ENCODE measurements at regions not wholly inside any gene's neighbourhood (a gene's known extent, or its start where the extent isn't known, plus 50 kb on each side); places are given as distances from the start of the nearest gene placed in this dataset.

DNA sequence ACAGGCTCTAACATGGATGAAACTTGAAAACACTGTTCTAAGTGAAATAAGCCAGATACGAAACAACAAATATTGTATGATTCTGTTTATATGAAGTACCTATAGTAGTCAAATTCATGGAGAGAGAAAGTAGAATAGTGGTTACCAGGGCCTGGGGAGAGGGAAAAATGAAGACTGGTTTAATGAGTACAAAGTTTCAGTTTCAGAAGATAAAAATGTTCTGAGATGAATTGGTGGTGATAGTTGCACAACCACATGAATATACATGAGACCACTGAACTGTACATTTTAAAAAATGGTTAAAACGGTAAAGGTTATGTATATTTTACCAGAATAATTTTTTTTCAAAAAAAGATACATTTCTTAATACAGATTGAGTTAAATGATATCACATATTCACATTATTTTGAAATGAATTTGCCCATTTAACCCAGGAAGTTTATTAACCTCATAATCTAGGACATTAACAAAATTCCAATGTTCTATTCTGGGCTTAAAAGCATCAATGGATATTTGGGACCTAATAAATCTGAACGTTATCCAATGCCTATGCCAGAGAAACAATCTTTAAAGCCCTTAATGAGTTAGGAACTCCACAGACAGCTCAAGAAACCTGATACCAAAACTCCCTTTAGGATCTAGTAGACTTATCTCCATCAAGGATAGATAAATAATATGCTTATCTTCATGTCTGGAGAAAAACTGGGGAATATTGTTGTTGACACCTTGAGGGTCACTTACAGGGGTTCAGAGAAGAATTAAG is 521.3 kb downstream of the EFNA5 start:
- ChIA-PET POLR2A (no interaction called here), CTCF (no interaction called here)
- Mint-ChIP-seq H3K4me1 (ENCODE audit: low read depth) (no peaks in the 10 kb centered on the region), H3K36me3 (no peaks in the 10 kb centered on the region), H3K27ac (no peak overlapping the region), H3K4me3 (no peak overlapping the region), H3K9me3 (no peaks in the 10 kb centered on the region), H3K27me3 (no peaks in the 10 kb centered on the region)
- intact Hi-C loops (cut with micrococcal nuclease): no loop called here
- DNase-seq: no peak

DNA sequence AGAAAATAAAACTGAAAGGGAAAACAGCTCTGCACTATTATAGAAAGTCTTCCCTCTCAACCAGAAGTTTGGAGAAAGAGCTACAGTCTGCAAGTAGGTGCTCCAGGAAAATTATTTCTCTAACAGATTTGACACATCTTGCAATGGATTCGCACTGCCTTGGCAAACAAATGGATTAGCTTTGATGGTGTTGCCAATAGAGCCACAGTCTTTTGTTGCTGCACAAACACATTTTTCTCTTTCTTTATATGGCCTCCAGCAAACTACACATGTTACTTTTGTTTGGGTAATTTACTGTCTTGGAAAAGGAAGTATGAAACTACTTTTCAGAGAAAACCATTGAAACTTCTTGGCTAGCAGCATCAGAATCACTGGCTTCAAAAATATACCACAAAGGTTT is 523.1 kb downstream of the EFNA5 start:
- POLR2A ChIA-PET: no interaction called here
- intact Hi-C loops (cut with micrococcal nuclease): no loop called here
- Mint-ChIP-seq H3K9me3 (no peaks in the 10 kb centered on the region), H3K27ac (no peak overlapping the region), H3K4me1 (ENCODE audit: low read depth) (no peaks in the 10 kb centered on the region), H3K27me3 (no peaks in the 10 kb centered on the region), H3K4me3 (no peak overlapping the region), H3K36me3 (no peaks in the 10 kb centered on the region)
- CTCF ChIA-PET: no interaction called here
- no peak for DNase-seq

DNA sequence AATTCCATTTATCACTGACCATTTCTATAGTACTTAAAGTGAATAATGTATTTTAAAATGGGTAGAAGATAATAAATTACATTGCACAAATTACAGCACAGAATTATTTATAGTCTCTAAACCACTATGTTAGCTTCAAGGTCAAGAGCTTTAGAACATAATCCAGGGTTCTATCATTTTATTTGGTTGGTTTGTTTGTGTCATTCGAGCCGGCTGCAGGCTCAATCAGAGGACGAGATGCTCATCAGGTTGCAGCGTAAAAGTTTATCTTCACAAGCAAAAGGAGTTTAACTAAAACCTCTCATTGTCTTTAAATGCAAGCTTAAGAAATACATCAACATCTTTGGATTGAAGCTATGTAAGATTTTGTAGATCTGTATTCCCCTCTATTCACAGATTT is 523.8 kb downstream of the EFNA5 start:
- CTCF ChIA-PET: no interaction called here
- intact Hi-C loops (cut with micrococcal nuclease): no loop called here

DNA sequence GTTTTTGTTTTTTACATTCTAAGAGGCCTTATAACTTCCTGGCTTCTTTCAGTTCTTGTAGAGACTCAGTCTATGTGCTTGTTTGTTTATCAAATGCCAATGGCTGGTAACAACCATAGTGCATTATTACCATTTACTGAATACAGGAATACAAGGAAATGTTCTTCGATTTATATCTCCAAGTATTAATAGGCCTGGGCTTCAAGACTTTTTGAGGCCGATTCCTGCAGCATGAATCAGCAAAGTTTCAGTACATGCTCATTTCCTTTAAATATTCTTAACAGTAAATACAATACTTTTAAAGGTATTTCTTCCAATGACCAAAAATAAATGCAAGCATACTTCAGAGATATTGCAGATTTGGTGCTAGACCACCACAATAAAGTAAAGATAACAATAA is 535.3 kb downstream of the EFNA5 start:
- no peak overlapping the region for H3K4me3 Mint-ChIP-seq
- no peaks in the 10 kb centered on the region for H3K36me3 Mint-ChIP-seq
- no peak for DNase-seq
- intact Hi-C loops (cut with micrococcal nuclease): no loop called here
- ChIA-PET POLR2A (no interaction called here), CTCF (no interaction called here)
- H3K27me3 Mint-ChIP-seq: no peaks in the 10 kb centered on the region
- no peak overlapping the region for H3K27ac Mint-ChIP-seq
- no peaks in the 10 kb centered on the region for H3K4me1 Mint-ChIP-seq (ENCODE audit: low read depth)
- peaks cover 8% of the 10 kb centered on the region for H3K9me3 Mint-ChIP-seq

More for the DNA sequence above, 523.8 kb downstream of the EFNA5 start:
- H3K36me3 Mint-ChIP-seq: no peaks in the 10 kb centered on the region
- POLR2A ChIA-PET: no interaction called here
- DNase-seq: no peak
- no peak overlapping the region for H3K27ac Mint-ChIP-seq
- H3K4me3 Mint-ChIP-seq: no peak overlapping the region
- H3K27me3 Mint-ChIP-seq: no peaks in the 10 kb centered on the region
- H3K9me3 Mint-ChIP-seq: no peaks in the 10 kb centered on the region
- no peaks in the 10 kb centered on the region for H3K4me1 Mint-ChIP-seq (ENCODE audit: low read depth)

DNA sequence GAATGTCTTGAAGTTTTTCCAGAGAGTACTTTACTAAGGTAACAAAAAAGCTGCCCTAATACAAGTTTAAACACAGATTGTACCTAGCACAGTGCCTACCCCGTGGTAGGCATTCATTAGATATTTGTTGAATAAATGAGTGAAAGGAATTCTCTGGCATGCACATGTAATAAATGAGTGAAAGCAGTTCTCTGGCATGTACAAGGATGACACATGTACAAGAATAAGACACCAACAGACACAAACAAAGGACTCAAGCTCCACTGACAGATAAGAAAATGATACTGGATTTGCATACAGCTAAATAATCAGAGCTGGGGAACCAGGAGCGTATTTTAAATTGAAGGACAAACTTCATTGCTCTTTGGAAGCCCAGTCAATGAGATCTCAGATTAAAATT is 535.8 kb downstream of the EFNA5 start:
- intact Hi-C loops (cut with micrococcal nuclease): no loop called here
- no peaks in the 10 kb centered on the region for H3K36me3 Mint-ChIP-seq
- no peak overlapping the region for H3K27ac Mint-ChIP-seq
- H3K4me1 Mint-ChIP-seq (ENCODE audit: low read depth): no peaks in the 10 kb centered on the region
- no peak overlapping the region for H3K4me3 Mint-ChIP-seq
- peaks cover 5% of the 10 kb centered on the region for H3K9me3 Mint-ChIP-seq
- no peak for DNase-seq
- no peaks in the 10 kb centered on the region for H3K27me3 Mint-ChIP-seq
- ChIA-PET CTCF (no interaction called here), POLR2A (no interaction called here)

DNA sequence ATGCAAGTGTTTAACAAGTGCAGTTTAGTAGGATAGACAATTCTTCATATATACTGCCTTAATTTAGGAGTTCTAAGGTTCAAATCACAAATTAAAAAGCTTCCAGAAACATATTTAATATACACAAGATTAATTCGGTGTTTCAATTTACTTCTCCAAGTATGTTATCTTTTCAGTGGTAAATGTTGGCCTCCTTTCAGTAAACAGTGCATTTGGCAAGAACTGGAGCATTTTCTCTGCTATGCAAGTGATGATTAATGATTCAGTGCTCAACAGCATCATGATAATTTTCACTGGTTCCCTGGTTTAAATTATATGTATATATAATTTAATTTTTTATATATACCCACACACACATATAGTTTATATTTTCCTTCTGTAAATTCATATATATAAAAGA is 541.7 kb downstream of the EFNA5 start:
- peaks cover 4% of the 10 kb centered on the region for H3K9me3 Mint-ChIP-seq
- DNase-seq: no peak
- H3K4me3 Mint-ChIP-seq: no peak overlapping the region
- ChIA-PET POLR2A (no interaction called here), CTCF (no interaction called here)
- intact Hi-C loops (cut with micrococcal nuclease): no loop called here
- H3K27ac Mint-ChIP-seq: no peak overlapping the region
- no peaks in the 10 kb centered on the region for H3K27me3 Mint-ChIP-seq
- H3K36me3 Mint-ChIP-seq: no peaks in the 10 kb centered on the region
- no peaks in the 10 kb centered on the region for H3K4me1 Mint-ChIP-seq (ENCODE audit: low read depth)

DNA sequence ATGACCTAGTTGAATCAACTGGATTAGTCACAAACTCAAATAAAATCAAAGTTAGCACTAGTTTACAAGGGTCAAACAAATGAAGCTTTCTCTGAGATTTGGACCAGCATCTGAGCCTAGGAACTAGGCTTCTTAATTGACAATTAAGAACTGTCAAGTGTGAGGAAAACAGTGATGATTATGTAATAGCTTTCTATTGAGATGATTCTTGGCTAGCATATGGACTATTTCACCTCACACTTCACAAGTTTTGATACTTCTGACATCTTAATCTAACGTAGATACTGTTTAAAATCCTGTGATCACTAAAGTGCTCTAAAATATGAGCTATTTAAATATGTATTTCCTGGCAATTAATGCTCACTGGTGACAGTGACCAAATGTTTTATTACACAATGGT is 542.9 kb downstream of the EFNA5 start:
- no peak overlapping the region for H3K27ac Mint-ChIP-seq
- DNase-seq: no peak
- no peaks in the 10 kb centered on the region for H3K36me3 Mint-ChIP-seq
- POLR2A ChIA-PET: no interaction called here
- intact Hi-C loops (cut with micrococcal nuclease): no loop called here
- H3K4me3 Mint-ChIP-seq: no peak overlapping the region
- no peaks in the 10 kb centered on the region for H3K4me1 Mint-ChIP-seq (ENCODE audit: low read depth)
- H3K27me3 Mint-ChIP-seq: no peaks in the 10 kb centered on the region
- H3K9me3 Mint-ChIP-seq: peaks cover 2% of the 10 kb centered on the region
- CTCF ChIA-PET: no interaction called here

DNA sequence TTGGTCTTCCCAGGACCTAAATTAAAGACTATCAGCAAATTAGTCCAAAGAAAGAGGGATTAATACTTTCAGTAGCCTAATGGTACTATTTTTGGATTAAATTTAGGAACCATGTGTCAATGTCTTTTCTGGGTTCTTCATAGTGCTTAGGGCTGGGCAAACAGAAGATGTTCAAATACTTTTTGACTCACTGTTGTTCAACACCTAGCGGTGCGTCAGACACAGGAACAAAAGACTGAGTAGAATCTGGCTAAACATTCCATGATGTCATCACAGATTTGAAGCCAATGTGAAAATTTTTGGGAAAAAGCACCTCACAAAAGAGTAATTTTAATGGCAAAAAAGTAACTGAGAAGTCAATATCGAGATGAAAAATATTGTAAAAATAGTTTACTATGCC is 544.4 kb downstream of the EFNA5 start:
- Mint-ChIP-seq H3K4me3 (no peak overlapping the region), H3K4me1 (ENCODE audit: low read depth) (no peaks in the 10 kb centered on the region), H3K36me3 (no peaks in the 10 kb centered on the region), H3K9me3 (no peaks in the 10 kb centered on the region), H3K27me3 (no peaks in the 10 kb centered on the region), H3K27ac (no peak overlapping the region)
- no peak for DNase-seq
- ChIA-PET POLR2A (no interaction called here), CTCF (no interaction called here)
- intact Hi-C loops (cut with micrococcal nuclease): no loop called here

DNA sequence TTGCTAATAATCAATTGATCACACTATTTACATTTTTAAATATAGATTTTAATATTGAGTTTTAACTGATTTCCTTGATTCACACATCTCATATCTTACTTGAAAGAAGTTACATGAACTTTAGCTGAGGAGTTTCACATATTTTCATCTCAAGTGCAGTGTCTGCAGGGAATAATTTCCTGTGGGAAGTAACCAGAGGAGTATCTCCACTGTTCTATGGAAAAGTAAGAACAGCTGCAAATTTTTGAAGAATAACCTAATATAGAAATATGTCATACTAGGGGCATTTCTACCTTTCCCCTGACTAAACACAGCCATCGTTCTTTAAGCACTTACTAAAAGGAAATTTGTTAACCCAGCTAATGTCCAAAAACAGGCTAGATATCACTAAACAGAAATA is 546.4 kb downstream of the EFNA5 start:
- no peaks in the 10 kb centered on the region for H3K4me1 Mint-ChIP-seq (ENCODE audit: low read depth)

DNA sequence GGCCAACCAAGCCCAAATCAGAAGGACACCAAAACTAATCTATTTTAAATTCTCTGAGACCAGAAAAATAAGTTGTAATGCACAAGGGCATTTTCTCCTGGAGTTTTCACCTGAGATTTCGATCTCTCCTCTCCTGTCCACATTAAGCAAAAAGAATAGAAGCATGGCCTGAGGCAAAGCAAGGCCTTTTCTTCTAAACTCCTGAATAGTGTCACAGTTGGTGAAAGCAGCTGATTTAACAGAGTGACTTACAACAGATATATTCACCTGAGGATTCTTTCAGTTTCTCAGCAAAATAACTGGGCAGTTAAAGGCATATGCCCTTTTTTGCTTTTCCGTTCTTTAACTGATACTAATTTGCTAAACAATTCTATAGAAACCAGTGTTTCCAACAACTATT is 547.7 kb downstream of the EFNA5 start:
- CTCF ChIA-PET: no interaction called here
- H3K36me3 Mint-ChIP-seq: no peaks in the 10 kb centered on the region
- H3K4me1 Mint-ChIP-seq (ENCODE audit: low read depth): no peaks in the 10 kb centered on the region
- POLR2A ChIA-PET: no interaction called here
- intact Hi-C loops (cut with micrococcal nuclease): no loop called here
- no peak for DNase-seq
- H3K4me3 Mint-ChIP-seq: no peak overlapping the region
- no peaks in the 10 kb centered on the region for H3K27me3 Mint-ChIP-seq
- H3K9me3 Mint-ChIP-seq: no peaks in the 10 kb centered on the region
- H3K27ac Mint-ChIP-seq: no peak overlapping the region

More for the DNA sequence above, 546.4 kb downstream of the EFNA5 start:
- Mint-ChIP-seq H3K4me3 (no peak overlapping the region), H3K27ac (no peak overlapping the region), H3K27me3 (no peaks in the 10 kb centered on the region), H3K9me3 (no peaks in the 10 kb centered on the region), H3K36me3 (no peaks in the 10 kb centered on the region)
- intact Hi-C loops (cut with micrococcal nuclease): no loop called here
- ChIA-PET POLR2A (no interaction called here), CTCF (no interaction called here)
- DNase-seq: no peak

DNA sequence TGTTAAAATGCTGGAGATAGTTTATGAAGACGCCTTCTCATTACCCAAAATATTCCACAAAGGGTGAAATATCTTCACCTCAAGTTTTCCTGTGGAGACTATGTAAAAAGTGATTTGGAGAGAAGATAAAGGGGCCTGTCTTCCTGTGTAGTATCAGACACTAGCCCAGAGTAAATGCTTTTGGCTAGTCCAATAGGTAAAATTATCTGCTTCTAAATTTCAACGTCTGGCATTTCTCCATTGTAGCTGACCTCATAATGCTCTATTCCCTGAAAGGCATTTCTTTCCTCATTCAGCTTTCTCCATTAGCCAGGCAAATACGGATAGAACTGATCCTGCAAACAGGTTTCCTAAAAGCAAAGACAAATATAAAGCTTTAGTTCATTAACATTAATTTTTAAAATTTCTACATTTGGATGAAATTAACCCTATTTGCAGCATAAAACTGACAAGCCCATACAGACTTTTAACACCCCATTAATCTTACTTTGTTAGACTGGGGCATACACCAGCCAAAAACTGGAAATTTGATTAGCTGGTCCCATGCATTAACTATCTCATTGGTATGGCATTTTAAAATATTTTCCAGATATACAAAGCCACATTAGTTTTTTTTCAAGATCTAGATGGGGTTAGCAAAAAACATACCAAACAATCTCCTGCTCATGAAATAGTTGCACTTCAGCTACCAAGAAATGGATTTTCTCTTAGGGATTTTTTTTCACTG is 548.8 kb downstream of the EFNA5 start:
- Mint-ChIP-seq H3K27me3 (no peaks in the 10 kb centered on the region), H3K27ac (no peak overlapping the region), H3K9me3 (no peaks in the 10 kb centered on the region), H3K4me3 (no peak overlapping the region), H3K4me1 (ENCODE audit: low read depth) (no peaks in the 10 kb centered on the region), H3K36me3 (no peaks in the 10 kb centered on the region)
- POLR2A ChIA-PET: no interaction called here
- CTCF ChIA-PET: no interaction called here
- DNase-seq: no peak
- intact Hi-C loops (cut with micrococcal nuclease): no loop called here

DNA sequence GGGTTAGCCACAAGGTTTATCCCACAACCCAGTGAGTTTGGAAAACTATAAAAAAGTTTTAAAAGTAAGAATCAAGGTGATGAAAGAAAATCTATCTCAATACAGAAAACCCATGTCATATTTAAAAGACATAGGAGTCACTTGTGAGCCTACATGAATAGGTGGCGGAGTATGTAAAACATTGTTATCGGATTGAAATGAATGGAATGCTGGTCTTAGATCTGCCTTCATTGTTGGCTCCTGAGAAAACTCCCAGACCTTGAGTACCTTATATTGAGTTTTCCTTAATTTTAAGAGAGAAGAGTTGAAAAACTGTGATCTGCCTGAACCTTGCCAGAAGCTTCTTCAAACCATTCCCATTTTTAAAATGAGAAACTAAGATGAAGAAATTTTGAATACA is 551.1 kb downstream of the EFNA5 start:
- Mint-ChIP-seq H3K36me3 (no peaks in the 10 kb centered on the region), H3K27me3 (no peaks in the 10 kb centered on the region), H3K9me3 (no peaks in the 10 kb centered on the region), H3K27ac (no peak overlapping the region), H3K4me3 (no peak overlapping the region), H3K4me1 (ENCODE audit: low read depth) (no peaks in the 10 kb centered on the region)
- ChIA-PET POLR2A (no interaction called here), CTCF (no interaction called here)
- intact Hi-C loops (cut with micrococcal nuclease): no loop called here
- DNase-seq: no peak

DNA sequence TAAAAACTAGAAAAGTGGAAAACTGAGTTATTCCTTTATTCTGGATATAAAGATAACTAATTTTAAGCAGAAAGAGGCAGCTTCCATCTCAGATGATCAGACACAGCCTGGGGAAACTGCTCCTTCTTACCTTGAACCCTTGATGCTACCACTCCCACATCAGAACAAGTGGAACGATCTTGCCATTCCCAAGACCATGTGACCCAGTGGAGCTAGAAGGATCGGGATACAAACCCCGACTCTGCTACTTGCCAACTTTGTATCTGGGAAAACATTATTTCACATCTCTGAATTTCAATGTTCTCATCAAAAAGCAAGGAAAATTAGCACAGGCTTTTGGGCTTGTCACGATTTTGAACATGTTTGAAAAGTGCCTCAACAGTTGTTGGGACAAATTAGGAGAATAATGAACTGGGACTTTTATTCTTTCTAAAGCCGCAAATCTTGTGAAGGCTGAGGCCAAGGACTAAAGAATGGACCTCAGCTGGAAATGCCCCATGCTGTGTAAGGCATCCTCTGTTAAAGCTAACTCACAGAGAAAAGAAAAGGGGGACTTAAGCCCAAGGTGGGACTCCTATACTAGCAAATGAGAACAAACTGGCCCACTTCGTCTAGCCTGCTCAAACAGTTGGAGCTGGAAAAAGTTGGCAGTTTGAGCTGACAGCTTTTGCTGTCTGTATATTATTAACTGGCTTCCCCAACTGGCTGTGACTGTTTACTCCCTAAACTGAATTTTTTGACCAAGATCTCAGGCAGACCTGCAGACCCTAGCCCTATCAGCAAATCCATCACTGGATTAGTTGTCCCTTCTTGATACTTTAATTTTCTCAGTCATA is 552.3 kb downstream of the EFNA5 start:
- CTCF ChIA-PET: no interaction called here
- H3K27me3 Mint-ChIP-seq: no peaks in the 10 kb centered on the region
- DNase-seq: no peak
- intact Hi-C loops (cut with micrococcal nuclease): no loop called here
- POLR2A ChIA-PET: no interaction called here
- H3K9me3 Mint-ChIP-seq: no peaks in the 10 kb centered on the region
- H3K36me3 Mint-ChIP-seq: no peaks in the 10 kb centered on the region
- H3K27ac Mint-ChIP-seq: no peak overlapping the region
- no peak overlapping the region for H3K4me3 Mint-ChIP-seq
- H3K4me1 Mint-ChIP-seq (ENCODE audit: low read depth): no peaks in the 10 kb centered on the region

Measured in activated CD4-positive, alpha-beta memory T cell treated with anti-CD3 and anti-CD28 coated beads for 36 hours (primary cell).